HEK293T (cell line): ENCODE measurements at regions not wholly inside any gene's neighbourhood (a gene's known extent, or its start where the extent isn't known, plus 50 kb on each side); places are given as distances from the start of the nearest gene placed in this dataset.

Source experiments
- ARNT ChIP-seq: fragments of 450-650 bp; IDR thresholded peaks from 2 replicates; pipeline ENCODE4 v1.6.1; 2017; ENCODE audit warnings: mild to moderate bottlenecking
- BHLHE40 ChIP-seq: fragments of 450-650 bp; IDR thresholded peaks from 2 replicates; pipeline ENCODE4 v1.6.1; 2016; ENCODE audit warnings: mild to moderate bottlenecking, moderate library complexity, borderline replicate concordance
- CTBP1 ChIP-seq: fragments of 450-650 bp; IDR thresholded peaks from 2 replicates; pipeline ENCODE4 v1.6.1; 2016; ENCODE audit warnings: borderline replicate concordance
- FOXA1 ChIP-seq: fragments of 450-650 bp; IDR thresholded peaks from 2 replicates; pipeline ENCODE4 v1.6.1; 2016; ENCODE audit warnings: mild to moderate bottlenecking
- FOXM1 ChIP-seq: fragments of 450-650 bp; IDR thresholded peaks from 2 replicates; pipeline ENCODE4 v1.6.1; 2017; ENCODE audit warnings: mild to moderate bottlenecking, borderline replicate concordance
- SP1 ChIP-seq: fragments of 450-650 bp; IDR thresholded peaks from 2 replicates; pipeline ENCODE4 v1.6.1; 2017
- SUZ12 ChIP-seq: fragments of 450-650 bp; IDR thresholded peaks from 2 replicates; pipeline ENCODE4 v1.6.1; 2016; ENCODE audit warnings: mild to moderate bottlenecking
- TARDBP ChIP-seq: fragments of 450-650 bp; IDR thresholded peaks from 2 replicates; pipeline ENCODE4 v1.6.1; 2016

GRCh38 chr5:158236511-158237335, 377.8 kb upstream of the CLINT1 start:
- TF ChIP-seq TARDBP, result no peak
- TF ChIP-seq CTBP1, result no peak
- TF ChIP-seq SP1, result no peak
- TF ChIP-seq FOXA1, result no peak
- TF ChIP-seq BHLHE40, result no peak
- no peak for TF ChIP-seq FOXM1
- no peak for TF ChIP-seq ARNT
- no peak for TF ChIP-seq SUZ12
